ENCODE measurements at regions not wholly inside any gene's neighbourhood (a gene's known extent, or its start where the extent isn't known, plus 50 kb on each side); places are given as distances from the start of the nearest gene placed in this dataset.

DNA sequence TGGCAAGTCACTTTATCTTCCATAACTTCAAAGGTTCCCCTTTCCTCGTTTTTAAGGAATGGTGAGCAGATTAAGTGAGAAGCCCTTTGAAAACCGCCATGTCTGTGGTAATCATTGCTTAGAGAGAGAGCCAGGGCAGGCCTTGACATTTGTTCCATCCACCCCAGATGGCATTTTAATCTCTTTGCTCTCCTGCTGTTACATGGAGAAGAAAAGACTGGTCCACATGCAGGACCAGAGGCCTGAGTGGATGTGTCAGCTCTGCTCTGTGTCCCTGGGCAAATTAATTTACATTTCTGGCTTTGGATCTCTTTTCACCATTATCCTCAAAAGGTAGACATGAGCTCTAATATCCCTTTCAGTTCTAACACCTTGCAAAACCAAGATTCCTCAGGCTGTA is 157.3 kb upstream of the LPP start:
- intact Hi-C loops (cut with micrococcal nuclease): no loop called here
- H3K27me3 ChIP-seq (ENCODE audit: low read depth): no peaks in the 10 kb centered on the region
- H3K9me3 ChIP-seq (replicated peaks): no peaks in the 10 kb centered on the region
- no peak for TF ChIP-seq CTCF (IDR thresholded peaks at IDR 0.05; ENCODE audit: borderline replicate concordance)
- H3K27ac ChIP-seq (replicated peaks): no peak overlapping the region
- no peak for DNase-seq
- H3K36me3 ChIP-seq: no peaks in the 10 kb centered on the region
- H3K4me3 ChIP-seq: no peak overlapping the region
- peaks cover 4% of the 10 kb centered on the region for H3K4me1 ChIP-seq

GRCh38 chr3:187997490-187997889 is 156.5 kb upstream of the LPP start:
- no peaks in the 10 kb centered on the region for H3K27me3 ChIP-seq (ENCODE audit: low read depth)
- TF ChIP-seq CTCF (IDR thresholded peaks at IDR 0.05; ENCODE audit: borderline replicate concordance): no peak

GRCh38 chr3:187997946-187998561 is 155.9 kb upstream of the LPP start:
- Histone ChIP-seq H3K36me3 (no peaks in the 10 kb centered on the region), H3K9me3 (replicated peaks) (no peaks in the 10 kb centered on the region), H3K4me1 (peaks cover 4% of the 10 kb centered on the region), H3K27ac (replicated peaks) (no peak overlapping the region), H3K4me3 (no peak overlapping the region), H3K27me3 (ENCODE audit: low read depth) (no peaks in the 10 kb centered on the region)
- no peak for DNase-seq
- no peak for TF ChIP-seq CTCF (IDR thresholded peaks at IDR 0.05; ENCODE audit: borderline replicate concordance)
- intact Hi-C loops (cut with micrococcal nuclease): no loop called here

More at GRCh38 chr3:187997490-187997889, 156.5 kb upstream of the LPP start:
- no peak overlapping the region for H3K4me3 ChIP-seq
- no peak overlapping the region for H3K27ac ChIP-seq (replicated peaks)
- no peaks in the 10 kb centered on the region for H3K9me3 ChIP-seq (replicated peaks)
- intact Hi-C loops (cut with micrococcal nuclease): no loop called here
- H3K4me1 ChIP-seq: peaks cover 4% of the 10 kb centered on the region
- no peaks in the 10 kb centered on the region for H3K36me3 ChIP-seq
- DNase-seq: no peak

DNA sequence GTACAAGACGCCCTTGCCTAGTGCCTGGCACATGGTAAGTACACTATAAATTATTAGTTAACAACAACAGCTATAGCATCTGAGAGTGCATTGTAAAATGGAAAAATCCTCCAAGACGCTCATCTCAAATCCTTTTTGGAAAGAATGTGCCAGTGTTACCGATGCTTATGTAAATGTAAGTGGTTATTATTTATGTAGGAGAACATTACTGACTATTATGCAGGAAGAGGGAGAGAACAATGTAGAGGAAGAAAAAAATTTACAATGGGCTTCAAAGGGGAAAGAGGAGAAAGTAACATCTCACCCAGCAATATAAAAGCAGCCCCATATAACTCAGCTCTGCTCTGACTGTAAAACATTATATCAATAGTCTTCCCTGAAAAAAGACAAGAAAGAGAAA is 155.3 kb upstream of the LPP start:
- Histone ChIP-seq H3K27ac (replicated peaks) (no peak overlapping the region), H3K27me3 (ENCODE audit: low read depth) (no peaks in the 10 kb centered on the region), H3K4me1 (peaks cover 4% of the 10 kb centered on the region), H3K36me3 (no peaks in the 10 kb centered on the region), H3K9me3 (replicated peaks) (no peaks in the 10 kb centered on the region), H3K4me3 (no peak overlapping the region)
- intact Hi-C loops (cut with micrococcal nuclease): no loop called here
- TF ChIP-seq CTCF (IDR thresholded peaks at IDR 0.05; ENCODE audit: borderline replicate concordance): no peak
- no peak for DNase-seq

GRCh38 chr3:187999821-188000220 is 154.1 kb upstream of the LPP start:
- Histone ChIP-seq H3K27ac (replicated peaks) (no peak overlapping the region), H3K9me3 (replicated peaks) (no peaks in the 10 kb centered on the region), H3K36me3 (no peaks in the 10 kb centered on the region), H3K4me3 (no peak overlapping the region), H3K27me3 (ENCODE audit: low read depth) (no peaks in the 10 kb centered on the region), H3K4me1 (peaks cover 4% of the 10 kb centered on the region)
- intact Hi-C loops (cut with micrococcal nuclease): no loop called here
- no peak for DNase-seq
- no peak for TF ChIP-seq CTCF (IDR thresholded peaks at IDR 0.05; ENCODE audit: borderline replicate concordance)

Data from left ventricle myocardium inferior (tissue), 1 donor.